Mesenchymal stem cell (in vitro differentiated cells and primary cell): ENCODE measurements at regions not wholly inside any gene's neighbourhood (a gene's known extent, or its start where the extent isn't known, plus 50 kb on each side); places are given as distances from the start of the nearest gene placed in this dataset.

Source experiments
- DNase-seq: peaks from one replicate; pipeline ENCODE4 v3.0.0-alpha.2; 2013
- H2AFZ ChIP-seq: one replicate; pipeline ENCODE4 v1.6.1; 2013; ENCODE audit warnings: low read depth, mild to moderate bottlenecking, control low read depth, inconsistent platforms, low read length, moderate library complexity
- H2AK5ac ChIP-seq: 2 replicates; pipeline ENCODE4 v1.6.1; 2013; ENCODE audit warnings: low read length, moderate library complexity, mild to moderate bottlenecking, inconsistent platforms; ENCODE audit not compliant: severe bottlenecking
- H2BK120ac ChIP-seq: one replicate; pipeline ENCODE4 v1.6.1; 2013; ENCODE audit warnings: low read depth, mild to moderate bottlenecking, inconsistent platforms, low read length, moderate library complexity
- H2BK12ac ChIP-seq, 2 experiments: one replicate each; pipeline ENCODE4 v1.6.1; 2013; ENCODE audit warnings: inconsistent platforms in 2 of 2, low read length in 2 of 2, mild to moderate bottlenecking in 2 of 2, moderate library complexity in 2 of 2, control low read depth in 1 of 2
- H2BK15ac ChIP-seq: one replicate; pipeline ENCODE4 v1.6.1; 2013; ENCODE audit warnings: mild to moderate bottlenecking, low read depth, inconsistent platforms; ENCODE audit not compliant: poor library complexity, severe bottlenecking
- H2BK5ac ChIP-seq: 2 replicates; pipeline ENCODE4 v1.6.1; 2013; ENCODE audit warnings: low read depth, mild to moderate bottlenecking, low read length, control low read depth, inconsistent platforms; ENCODE audit not compliant: poor library complexity, severe bottlenecking
- H3K14ac ChIP-seq, 2 experiments: one replicate each; pipeline ENCODE4 v1.6.1; 2013; ENCODE audit warnings: inconsistent platforms in 2 of 2, low read length in 2 of 2, control low read depth in 1 of 2, mild to moderate bottlenecking in 1 of 2, moderate library complexity in 1 of 2
- H3K18ac ChIP-seq, 2 experiments: one replicate each; pipeline ENCODE4 v1.6.1; 2013; ENCODE audit warnings: inconsistent platforms in 2 of 2, low read length in 2 of 2, control low read depth in 1 of 2, low read depth in 1 of 2, mild to moderate bottlenecking in 1 of 2
- H3K23ac ChIP-seq, 2 experiments: one replicate each; pipeline ENCODE4 v1.6.1; 2013; ENCODE audit warnings: inconsistent platforms in 2 of 2, low read length in 2 of 2, mild to moderate bottlenecking in 2 of 2, moderate library complexity in 2 of 2, control low read depth in 1 of 2
- H3K27ac ChIP-seq: 2 replicates; pipeline ENCODE4 v1.5.1; 2013; ENCODE audit warnings: mild to moderate bottlenecking, moderate library complexity, low read length, control low read depth, inconsistent platforms; ENCODE audit not compliant: poor library complexity, severe bottlenecking
- H3K27me3 ChIP-seq, 2 experiments: 2 replicates each; pipeline versions ENCODE4 v1.6.1 to v1.7.0; 2013; ENCODE audit warnings: low read length in 2 of 2, mild to moderate bottlenecking in 2 of 2, moderate library complexity in 2 of 2, control low read depth in 1 of 2, inconsistent platforms in 1 of 2; ENCODE audit not compliant: control insufficient read depth in 1 of 2, insufficient read depth in 1 of 2
- H3K36me3 ChIP-seq, 2 experiments: 2 replicates each; pipeline versions ENCODE4 v1.6.1 to v1.7.0; 2013; ENCODE audit warnings: low read length in 2 of 2, control low read depth in 1 of 2, inconsistent platforms in 1 of 2, low read depth in 1 of 2, mild to moderate bottlenecking in 1 of 2; ENCODE audit not compliant: insufficient read depth in 2 of 2, control insufficient read depth in 1 of 2
- H3K4ac ChIP-seq, 2 experiments: one replicate each; pipeline ENCODE4 v1.6.1; 2013; ENCODE audit warnings: inconsistent platforms in 2 of 2, low read length in 2 of 2, mild to moderate bottlenecking in 2 of 2, moderate library complexity in 2 of 2, control low read depth in 1 of 2, low read depth in 1 of 2
- H3K4me1 ChIP-seq: 2 replicates; pipeline ENCODE4 v1.6.1; 2013; ENCODE audit warnings: low read depth, low read length, control low read depth; ENCODE audit not compliant: control insufficient read depth, insufficient read depth
- H3K4me2 ChIP-seq: 2 replicates; pipeline ENCODE4 v1.6.1; 2013; ENCODE audit warnings: low read length, mild to moderate bottlenecking, inconsistent platforms; ENCODE audit not compliant: poor library complexity, severe bottlenecking
- H3K4me3 ChIP-seq, 2 experiments: 2 replicates each; pipeline versions ENCODE4 v1.5.1 to v1.7.0; 2013; ENCODE audit warnings: low read length in 2 of 2, mild to moderate bottlenecking in 2 of 2, control low read depth in 1 of 2, low read depth in 1 of 2; ENCODE audit not compliant: insufficient read depth in 1 of 2
- H3K79me1 ChIP-seq: replicated peaks from 2 replicates; pipeline ENCODE4 v1.6.1; 2013; ENCODE audit warnings: mild to moderate bottlenecking, control low read depth, low read length, inconsistent platforms; ENCODE audit not compliant: poor library complexity, severe bottlenecking
- H3K9ac ChIP-seq: 2 replicates; pipeline ENCODE4 v1.7.0; 2013; ENCODE audit warnings: mild to moderate bottlenecking, low read length, moderate library complexity
- H3K9me3 ChIP-seq: 2 replicates; pipeline ENCODE4 v1.7.0; 2013; ENCODE audit warnings: mild to moderate bottlenecking, low read length; ENCODE audit not compliant: control insufficient read depth
- H4K8ac ChIP-seq: one replicate; pipeline ENCODE4 v1.6.1; 2013; ENCODE audit warnings: inconsistent platforms, mild to moderate bottlenecking, low read length, moderate library complexity
- H4K91ac ChIP-seq: one replicate; pipeline ENCODE4 v1.6.1; 2013; ENCODE audit warnings: mild to moderate bottlenecking, low read length, inconsistent platforms
- WGBS: methylation state at CpG from one replicate; pipeline ENCODE4 v1.1.7; 2013; ENCODE audit warnings: mixed read lengths; 5-methylcytosine and 5-hydroxymethylcytosine counted together

GRCh38 chr1:182215764-182216163 lies 154.3 kb upstream of the ZNF648 start:
- H2AK5ac ChIP-seq, result no peak overlapping the region
- no peak overlapping the region for H3K27ac ChIP-seq
- no peak overlapping the region for H2BK5ac ChIP-seq
- no peak overlapping the region for H3K23ac ChIP-seq
- no peak overlapping the region for H3K4ac ChIP-seq
- no peak overlapping the region for H4K8ac ChIP-seq
- no peak overlapping the region for H3K14ac ChIP-seq
- no peak overlapping the region for H2BK15ac ChIP-seq
- H3K9me3 ChIP-seq, result no peaks in the 10 kb centered on the region
- H2AFZ ChIP-seq, result no peak overlapping the region
- no peak overlapping the region for H3K9ac ChIP-seq
- no peak overlapping the region for H3K18ac ChIP-seq
- no peak overlapping the region for H3K4me3 ChIP-seq
- no peak overlapping the region for H4K91ac ChIP-seq
- DNase-seq, result no peak
- no peaks in the 10 kb centered on the region for H3K79me1 ChIP-seq
- H2BK12ac ChIP-seq, result no peak overlapping the region
- H3K4me2 ChIP-seq, result no peak overlapping the region
- H3K4me1 ChIP-seq, result no peaks in the 10 kb centered on the region
- no peak overlapping the region for H2BK120ac ChIP-seq
- H3K27me3 ChIP-seq, result no peaks in the 10 kb centered on the region
- no peaks in the 10 kb centered on the region for H3K36me3 ChIP-seq

- Histone ChIP-seq H2BK15ac (no peak overlapping the region), H3K4me1 (no peaks in the 10 kb centered on the region), H3K27me3 (no peaks in the 10 kb centered on the region), H3K23ac (no peak overlapping the region), H3K36me3 (no peaks in the 10 kb centered on the region), H2BK120ac (no peak overlapping the region), H3K9ac (no peak overlapping the region), H4K8ac (no peak overlapping the region), H3K14ac (no peak overlapping the region), H3K27ac (no peak overlapping the region), H3K4me2 (no peak overlapping the region), H3K4me3 (no peak overlapping the region), H3K79me1 (no peaks in the 10 kb centered on the region), H3K9me3 (no peaks in the 10 kb centered on the region), H2AK5ac (no peak overlapping the region), H4K91ac (no peak overlapping the region), H2BK5ac (no peak overlapping the region), H3K18ac (no peak overlapping the region), H3K4ac (no peak overlapping the region), H2AFZ (no peak overlapping the region), H2BK12ac (no peak overlapping the region)
- 71% methylated on average over 1 of the region's 1 CpG for WGBS
- no peak for DNase-seq
Observed at GRCh38 chr1:182213163-182213562, 151.7 kb upstream of the ZNF648 start.

- H3K79me1 ChIP-seq, result no peaks in the 10 kb centered on the region
- no peak overlapping the region for H3K23ac ChIP-seq
- H3K27me3 ChIP-seq, result no peaks in the 10 kb centered on the region
- H3K9me3 ChIP-seq, result no peaks in the 10 kb centered on the region
- H3K9ac ChIP-seq, result no peak overlapping the region
- H3K4me2 ChIP-seq, result no peak overlapping the region
- no peak overlapping the region for H3K4me3 ChIP-seq
- H2AFZ ChIP-seq, result no peak overlapping the region
- H3K36me3 ChIP-seq, result no peaks in the 10 kb centered on the region
- no peak for DNase-seq
- no peak overlapping the region for H4K91ac ChIP-seq
- no peak overlapping the region for H2BK12ac ChIP-seq
- H3K4ac ChIP-seq, result no peak overlapping the region
- H3K4me1 ChIP-seq, result no peaks in the 10 kb centered on the region
- no peak overlapping the region for H3K14ac ChIP-seq
- no peak overlapping the region for H2BK120ac ChIP-seq
- H2BK5ac ChIP-seq, result no peak overlapping the region
- no peak overlapping the region for H3K18ac ChIP-seq
- H2BK15ac ChIP-seq, result no peak overlapping the region
- H3K27ac ChIP-seq, result no peak overlapping the region
- H4K8ac ChIP-seq, result no peak overlapping the region
- H2AK5ac ChIP-seq, result no peak overlapping the region
Observed at GRCh38 chr1:182211386-182211785, 149.9 kb upstream of the ZNF648 start.

- Histone ChIP-seq H3K79me1 (no peaks in the 10 kb centered on the region), H3K4me3 (no peak overlapping the region), H3K4me1 (no peaks in the 10 kb centered on the region), H3K9ac (no peak overlapping the region), H2BK15ac (no peak overlapping the region), H3K18ac (no peak overlapping the region), H3K36me3 (no peaks in the 10 kb centered on the region), H2AK5ac (no peak overlapping the region), H3K14ac (no peak overlapping the region), H3K9me3 (no peaks in the 10 kb centered on the region), H3K27me3 (no peaks in the 10 kb centered on the region), H2AFZ (no peak overlapping the region), H4K91ac (no peak overlapping the region), H3K4me2 (no peak overlapping the region), H3K27ac (no peak overlapping the region), H3K4ac (no peak overlapping the region), H2BK12ac (no peak overlapping the region), H2BK120ac (no peak overlapping the region), H4K8ac (no peak overlapping the region), H2BK5ac (no peak overlapping the region), H3K23ac (no peak overlapping the region)
- 67% methylated on average over 1 of the region's 1 CpG for WGBS
- DNase-seq, result no peak
Observed at GRCh38 chr1:182210417-182210816, 148.9 kb upstream of the ZNF648 start.
